ENCODE measurements at regions not wholly inside any gene's neighbourhood (a gene's known extent, or its start where the extent isn't known, plus 50 kb on each side); places are given as distances from the start of the nearest gene placed in this dataset.

DNA sequence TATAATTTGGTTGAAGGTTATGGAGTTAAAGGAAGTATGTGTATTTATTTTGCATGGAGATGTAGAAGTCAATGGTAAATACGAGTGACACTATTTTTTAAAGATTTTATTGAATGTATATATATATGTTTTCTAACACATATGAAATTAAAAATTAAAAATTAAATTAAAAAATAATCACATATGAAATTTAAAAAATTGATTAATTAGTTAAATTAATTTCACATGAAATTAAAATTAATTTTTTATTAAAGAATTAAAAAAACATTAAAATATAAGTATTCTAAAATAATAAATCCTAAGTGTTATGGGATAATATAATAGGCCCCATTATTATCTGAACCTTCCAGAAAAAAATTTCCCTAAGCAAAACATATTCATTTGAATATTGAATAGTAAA, 1163.5 kb downstream of the ARAP2 start:
- no peak for DNase-seq (ENCODE audit: low spot score)

DNA sequence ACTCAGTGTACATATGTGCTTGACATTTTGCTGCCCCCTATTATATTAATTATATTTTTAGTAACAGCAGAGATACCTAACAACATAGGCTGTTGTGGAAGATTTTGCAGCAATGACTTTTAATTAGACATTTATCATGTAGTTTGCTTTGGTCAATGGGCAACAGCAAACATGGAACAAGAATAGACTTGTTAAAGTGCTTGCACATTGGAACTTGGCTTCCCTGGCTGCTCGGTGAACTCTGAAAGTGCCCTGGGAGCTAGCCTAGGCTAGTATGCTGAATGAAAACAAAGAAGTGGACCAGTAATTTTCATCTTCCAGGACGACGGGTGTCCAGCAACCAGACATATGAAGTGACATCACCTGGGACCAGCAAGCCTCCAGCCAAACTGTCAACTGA, 1157.1 kb downstream of the ARAP2 start:
- DNase-seq (ENCODE audit: low spot score) = no peak

DNA sequence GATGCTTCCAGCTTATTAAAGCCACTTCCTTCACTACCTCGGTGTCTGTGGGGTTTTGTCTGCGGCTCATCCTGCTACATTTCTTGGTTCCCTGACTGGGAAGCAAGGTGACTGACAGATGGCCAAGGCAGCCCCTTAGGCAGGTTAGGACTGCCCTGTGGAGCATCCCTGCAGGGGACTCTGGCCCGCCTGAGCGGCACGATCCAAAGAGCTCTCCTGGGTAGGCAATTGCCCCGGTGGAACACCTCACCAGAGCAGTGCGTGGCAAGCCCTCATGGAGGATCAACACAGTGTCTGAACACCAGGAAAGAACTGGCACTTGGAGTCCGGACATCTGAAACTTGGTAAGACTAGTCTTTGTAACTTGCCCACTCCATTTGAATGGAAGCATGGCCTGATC, 1143.4 kb downstream of the ARAP2 start:
- no peak for DNase-seq (ENCODE audit: low spot score)

DNA sequence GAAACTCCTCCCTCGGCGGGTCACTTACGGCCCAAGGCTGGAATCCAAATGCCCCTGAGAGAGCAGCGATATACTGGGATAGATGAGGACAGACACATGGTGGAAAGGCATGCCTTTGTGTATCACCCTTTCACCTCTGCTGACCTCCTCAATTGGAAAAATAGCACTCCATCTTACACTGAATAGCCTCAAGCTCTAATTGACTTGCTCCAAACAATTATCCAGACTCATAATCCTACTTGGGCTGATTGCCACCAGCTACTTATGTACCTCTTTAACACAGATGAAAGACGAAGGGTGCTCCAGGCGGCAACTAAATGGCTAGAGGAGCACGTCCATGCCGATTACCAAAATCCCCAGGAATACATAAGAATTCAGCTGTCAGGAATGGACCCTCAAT, 1142.2 kb downstream of the ARAP2 start:
- DNase-seq (ENCODE audit: low spot score) = no peak

DNA sequence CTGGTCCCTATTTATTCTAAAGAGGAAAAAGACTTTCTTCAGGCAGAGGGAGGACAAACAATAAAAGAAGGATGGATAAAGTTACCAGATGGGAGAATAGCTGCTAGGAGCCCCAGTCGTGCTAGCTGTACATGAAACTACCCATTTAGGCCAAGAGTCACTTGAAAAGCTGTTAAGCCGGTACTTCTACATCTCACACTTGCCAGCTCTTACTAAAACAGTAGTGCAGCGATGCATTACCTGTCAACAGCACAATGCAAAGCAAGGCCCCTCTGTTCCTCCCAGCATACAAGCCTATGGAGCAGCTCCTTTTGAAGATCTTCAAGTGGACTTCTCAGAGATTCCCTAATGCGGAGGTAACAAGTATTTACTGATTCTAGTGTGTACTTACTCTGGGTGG, 1138.8 kb downstream of the ARAP2 start:
- no peak for DNase-seq (ENCODE audit: low spot score)

DNA sequence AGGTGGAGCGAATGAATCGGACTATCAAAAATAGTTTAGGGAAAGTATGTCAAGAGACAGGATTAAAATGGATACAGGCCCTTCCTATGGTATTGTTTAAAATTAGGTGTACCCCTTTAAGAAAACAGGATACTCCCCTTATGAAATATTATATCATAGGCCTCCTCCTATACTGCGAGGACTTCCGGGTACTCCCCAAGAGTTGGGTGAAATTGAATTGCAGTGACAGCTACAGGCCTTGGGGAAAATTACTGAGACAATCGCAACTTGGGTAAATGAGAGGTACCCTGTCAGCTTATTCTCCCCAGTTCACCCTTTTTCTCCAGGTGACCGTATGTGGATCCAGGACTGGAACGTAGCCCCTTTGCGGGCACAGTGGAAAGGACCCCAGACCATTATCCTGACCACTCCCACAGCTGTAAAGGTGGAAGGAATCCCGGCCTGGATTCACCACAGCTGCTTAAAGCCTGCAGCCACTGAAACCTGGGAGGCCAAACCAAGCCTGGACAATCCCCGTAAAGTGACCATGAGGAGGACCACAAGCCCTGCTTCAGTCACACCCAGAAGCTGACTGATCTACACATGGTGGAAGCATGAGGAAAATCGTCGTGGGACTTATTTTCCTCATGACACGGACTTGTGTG, 1138.1 kb downstream of the ARAP2 start:
- DNase-seq (ENCODE audit: low spot score) = no peak

DNA sequence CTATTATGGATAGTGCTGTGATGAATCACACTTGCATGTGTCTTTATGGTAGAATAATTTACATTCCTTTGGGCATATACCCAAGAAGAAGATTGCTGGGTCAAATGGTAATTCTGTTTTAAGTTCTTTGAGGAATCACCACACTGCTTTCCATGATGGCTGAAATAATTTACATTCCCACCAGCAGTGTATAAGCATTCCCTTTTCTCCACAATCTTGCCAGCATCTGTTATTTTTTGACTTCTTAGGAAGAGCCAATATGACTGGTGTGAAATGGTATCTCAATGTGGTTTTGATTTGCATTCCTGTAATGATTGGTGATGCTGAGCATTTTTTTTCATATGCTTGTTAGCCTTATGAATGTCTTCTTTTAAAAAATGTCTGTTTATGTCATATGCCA, 1120.2 kb downstream of the ARAP2 start:
- no peak for DNase-seq (ENCODE audit: low spot score)

DNA sequence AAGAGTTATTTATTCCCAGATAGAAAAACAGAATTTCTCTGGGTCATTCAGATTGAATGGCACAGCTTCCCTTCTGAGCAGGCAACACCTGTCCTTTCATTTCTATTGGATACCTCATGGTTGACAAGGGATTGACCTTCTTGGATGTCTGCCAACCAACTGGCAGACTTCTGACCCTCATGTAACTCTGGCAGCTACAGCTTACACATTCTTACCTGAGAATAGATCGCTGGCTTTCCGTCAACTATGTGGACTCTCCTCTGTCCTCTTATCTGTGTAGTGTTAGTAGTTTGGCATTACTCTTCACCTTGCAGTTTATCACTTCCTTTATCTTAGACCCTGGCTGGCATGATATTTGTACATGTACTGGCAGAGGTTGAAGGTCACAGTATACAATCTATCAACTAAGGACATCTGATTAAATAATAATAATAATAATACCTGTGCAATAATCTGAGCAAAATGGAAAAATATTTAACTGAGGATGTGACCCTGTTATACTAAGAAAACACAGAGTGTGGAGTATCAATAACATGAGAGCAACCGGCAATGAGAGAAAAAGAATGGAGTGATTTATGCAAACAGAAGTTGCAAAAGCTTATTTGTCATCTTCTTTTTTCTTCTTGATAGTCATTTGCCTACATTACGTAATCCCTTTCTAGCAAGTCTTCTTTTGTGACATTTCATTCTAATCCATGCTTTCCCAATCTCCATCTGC, 1118.2 kb downstream of the ARAP2 start:
- no peak for DNase-seq (ENCODE audit: low spot score)

DNA sequence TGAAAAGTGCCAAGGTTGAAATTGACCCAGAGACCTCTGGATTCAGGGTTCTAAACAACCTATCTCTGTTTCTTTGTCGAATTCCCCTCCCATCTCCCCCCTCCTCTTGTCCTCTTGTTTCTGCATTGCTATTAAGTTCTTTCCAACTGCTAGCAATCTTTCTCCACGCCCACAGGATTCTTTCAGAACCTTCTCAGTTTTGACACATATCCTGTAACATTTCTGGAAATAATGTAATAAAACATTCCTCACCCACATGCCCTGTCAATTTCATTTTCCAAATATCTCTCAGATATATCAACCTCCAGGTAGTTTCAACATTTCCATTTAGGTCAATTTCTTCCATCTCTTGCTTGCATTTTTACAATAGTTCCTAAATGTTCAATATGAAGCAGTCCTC, 1105.9 kb downstream of the ARAP2 start:
- no peak for DNase-seq (ENCODE audit: low spot score)

DNA sequence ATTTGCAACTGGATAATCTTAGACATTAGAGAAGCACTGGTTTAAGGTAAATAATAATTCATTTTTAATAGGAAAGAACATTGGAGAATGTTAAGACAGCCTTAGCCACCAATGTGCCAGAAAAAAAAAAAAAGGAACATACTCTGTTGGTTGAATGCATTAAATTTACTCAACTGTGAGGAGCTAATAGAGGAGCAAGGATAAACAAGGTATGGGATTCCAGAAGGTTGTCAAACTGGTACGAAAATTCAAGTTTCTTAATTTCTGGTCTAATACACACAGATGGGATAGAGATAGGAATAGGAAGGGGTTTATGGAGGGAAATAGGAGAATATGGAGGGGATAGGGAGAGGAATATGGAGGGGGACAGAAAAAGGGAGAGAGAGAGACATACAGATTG, 1096.6 kb downstream of the ARAP2 start:
- DNase-seq (ENCODE audit: low spot score) = no peak

DNA sequence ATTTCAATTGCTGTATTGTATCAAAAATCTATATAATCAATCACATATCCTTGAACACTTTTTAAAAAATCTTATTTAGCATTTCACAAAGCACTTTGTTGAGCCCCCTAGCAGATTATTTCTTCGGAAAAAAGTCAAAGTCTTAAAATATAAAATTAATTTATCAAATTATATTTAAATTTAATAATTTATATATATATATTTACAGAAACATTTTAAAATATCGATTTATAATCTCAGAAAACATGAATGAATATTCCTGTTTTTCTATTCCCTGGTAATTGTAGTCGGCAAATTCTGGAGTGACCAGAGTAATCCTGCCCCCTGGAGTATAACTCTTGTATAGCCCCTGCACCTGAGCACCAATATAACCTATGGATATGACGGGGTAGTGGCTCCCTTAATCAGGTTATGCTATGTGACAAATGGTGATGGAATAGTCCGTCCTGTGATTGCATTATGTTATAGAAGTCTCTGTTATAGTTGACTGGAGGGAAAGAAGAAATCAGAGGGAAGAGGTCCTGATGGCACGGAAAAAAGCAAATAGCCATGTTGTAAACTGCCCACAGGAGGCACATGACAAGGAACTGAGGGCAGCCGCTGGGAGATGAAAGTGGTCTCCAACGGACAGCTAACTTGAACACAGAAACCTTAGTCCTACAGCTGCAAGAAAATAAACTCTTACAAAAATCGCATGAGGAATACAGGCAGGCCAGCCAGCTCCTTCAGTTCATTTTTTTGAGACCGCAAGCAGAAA, 1092.3 kb downstream of the ARAP2 start:
- peak; percentile 6 for DNase-seq (ENCODE audit: low spot score)

DNA sequence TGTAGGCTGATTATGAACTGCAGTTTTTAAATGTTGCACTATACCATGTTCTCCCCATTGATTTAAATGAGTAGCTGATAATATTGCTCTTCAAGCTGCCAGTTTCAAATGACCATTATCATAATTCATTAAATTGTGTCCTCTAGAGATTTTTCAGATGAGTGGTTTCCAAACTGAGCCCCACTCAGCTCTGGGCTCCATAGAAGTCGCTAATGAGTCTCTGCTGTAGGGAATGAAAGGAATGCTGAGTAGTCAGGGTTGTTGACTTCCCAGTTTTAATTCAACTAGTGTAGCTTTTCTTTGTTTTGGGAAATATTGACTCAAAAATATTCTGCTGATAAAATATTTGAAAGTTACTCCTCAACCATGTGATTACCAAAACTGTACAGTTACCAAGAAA, 1081.1 kb downstream of the ARAP2 start:
- DNase-seq (ENCODE audit: low spot score) = no peak

DNA sequence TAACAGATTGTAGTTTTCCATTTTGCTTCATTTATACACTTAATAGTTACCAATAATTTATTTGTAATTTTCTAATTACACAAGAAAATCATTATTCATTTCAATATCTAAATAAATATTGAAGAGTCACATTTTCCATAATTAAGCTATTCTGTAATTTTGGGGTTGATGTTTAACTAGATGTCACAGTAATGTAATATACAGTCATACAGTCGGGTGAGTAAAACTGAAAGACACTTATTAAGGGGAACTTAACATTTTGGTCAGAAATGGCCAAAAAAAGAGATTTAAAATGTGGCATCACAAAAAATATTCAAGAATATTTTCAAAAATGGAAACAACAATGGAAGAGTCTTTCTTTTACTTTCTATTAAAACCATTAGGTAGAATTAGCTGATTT, 1080.3 kb downstream of the ARAP2 start:
- DNase-seq (ENCODE audit: low spot score) = no peak

DNA sequence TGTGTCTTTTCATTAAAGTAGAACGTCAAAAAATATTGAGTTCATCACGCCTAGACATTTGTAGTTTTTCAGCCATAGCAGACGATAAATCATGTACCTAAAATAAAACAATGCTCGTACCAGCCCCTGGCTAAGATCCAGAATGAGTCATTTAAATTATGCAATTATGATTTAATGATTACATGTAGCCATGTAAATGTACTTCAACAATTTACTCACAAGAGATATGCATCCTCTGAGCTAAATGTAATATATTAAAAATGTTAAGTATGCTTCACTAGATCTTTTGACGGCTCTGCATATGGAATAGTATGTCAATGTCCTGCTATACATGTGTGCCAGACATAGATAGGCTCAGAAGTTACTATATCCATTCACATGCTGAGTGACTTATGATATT, 1077.8 kb downstream of the ARAP2 start:
- no peak for DNase-seq (ENCODE audit: low spot score)

DNA sequence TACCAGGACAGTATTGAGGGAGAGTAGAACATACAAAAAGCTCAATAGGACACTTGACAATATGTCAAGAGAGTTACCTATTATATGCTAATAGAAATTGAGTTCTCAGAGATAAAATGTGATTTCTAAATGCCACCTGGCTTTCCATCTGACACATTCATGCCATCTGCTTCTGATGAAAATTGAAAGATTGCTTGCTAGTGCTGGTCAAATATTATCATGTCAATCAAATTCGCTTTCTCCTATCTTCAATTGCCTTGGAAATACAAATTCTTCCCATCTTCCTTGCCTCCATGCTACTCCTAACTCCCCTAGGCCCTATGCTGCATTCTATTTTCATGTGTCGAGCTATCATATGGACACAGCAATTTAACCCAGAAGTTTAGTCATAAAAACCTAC, 1076.9 kb downstream of the ARAP2 start:
- no peak for DNase-seq (ENCODE audit: low spot score)

DNA sequence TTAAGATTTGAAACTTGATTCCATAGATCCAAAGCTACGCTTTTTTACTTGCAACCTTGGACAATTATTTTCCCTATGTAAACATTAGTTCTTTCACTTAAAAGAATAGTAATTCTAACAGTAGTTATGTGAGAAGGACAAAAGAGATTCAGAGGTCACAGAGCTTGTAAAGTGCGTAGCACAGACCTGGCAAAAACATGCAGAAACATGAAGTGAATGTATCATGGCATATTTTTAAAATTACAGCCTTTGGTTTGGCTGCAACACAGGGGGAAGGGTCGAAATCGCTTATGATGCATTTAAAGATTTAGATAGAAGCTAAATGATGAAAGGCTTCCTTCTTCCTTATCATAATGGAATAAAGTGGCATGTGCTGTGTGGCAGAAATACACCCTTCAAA, 1068.8 kb downstream of the ARAP2 start:
- DNase-seq (ENCODE audit: low spot score) = no peak

DNA sequence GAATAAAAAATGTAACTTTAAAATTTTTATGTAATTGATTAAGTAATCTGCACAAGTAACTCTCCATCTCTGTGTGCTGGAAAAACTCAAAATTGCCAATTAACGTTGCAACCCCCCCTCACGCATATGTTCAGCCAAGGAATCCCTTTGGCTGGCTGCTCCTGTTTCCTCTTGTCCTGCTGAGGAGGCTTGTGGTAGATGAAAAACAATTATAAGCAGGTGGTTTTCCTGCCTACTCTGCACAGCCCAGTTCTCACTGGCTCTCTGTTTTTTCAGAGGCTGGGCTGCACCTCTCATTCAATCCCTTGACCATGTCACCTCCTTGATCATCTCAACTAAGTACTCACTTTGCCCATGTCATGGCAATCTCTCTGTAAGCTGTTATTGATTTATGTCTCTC, 1068.4 kb downstream of the ARAP2 start:
- DNase-seq (ENCODE audit: low spot score) = no peak

DNA sequence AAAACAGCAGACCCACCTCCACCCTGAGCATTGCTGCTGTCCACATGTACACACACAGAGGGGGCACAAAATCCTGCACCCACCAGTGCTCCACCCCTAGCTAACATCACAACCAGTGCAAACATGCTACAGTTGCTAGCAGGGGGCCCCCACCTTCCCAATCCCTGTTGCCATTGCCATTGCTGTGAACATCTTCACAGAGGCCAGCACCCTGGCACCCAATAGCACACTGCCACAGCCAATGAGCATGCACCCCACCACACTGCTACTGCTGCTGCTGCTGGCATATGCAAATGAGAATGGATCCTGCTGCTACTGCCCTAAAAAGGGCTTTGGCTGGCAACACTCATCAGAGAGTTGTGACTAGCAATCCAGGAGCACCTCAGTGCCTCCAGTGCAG, 1061.9 kb downstream of the ARAP2 start:
- DNase-seq (ENCODE audit: low spot score) = no peak

DNA sequence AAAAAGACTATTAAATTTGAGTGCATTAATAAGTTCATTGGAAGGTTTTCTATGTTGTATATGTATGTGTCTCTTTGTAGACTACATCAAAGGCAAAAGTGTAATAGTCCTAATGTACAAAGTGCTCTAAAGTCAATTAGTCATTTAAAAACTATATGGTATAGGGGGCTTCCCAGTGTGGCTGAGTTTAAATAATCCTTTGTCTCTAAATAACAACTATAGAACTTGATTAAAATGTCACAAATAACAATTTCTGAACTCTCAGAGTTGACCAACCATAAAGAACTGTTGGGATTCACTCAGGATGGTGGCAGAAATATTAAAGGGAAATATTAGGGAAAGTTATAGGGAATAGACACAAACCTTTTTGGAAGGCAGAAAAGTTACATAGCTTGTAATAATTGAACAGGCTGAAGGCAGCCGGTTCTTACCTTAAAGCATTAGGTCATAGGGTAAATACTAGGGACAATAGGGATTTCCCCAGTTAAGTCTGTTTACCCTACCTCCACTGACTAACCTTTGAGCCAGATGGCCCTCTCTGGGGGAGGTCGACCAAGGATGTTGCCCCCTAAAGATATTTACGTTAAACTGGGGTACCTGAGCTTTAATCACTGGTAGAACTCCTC, 1054.2 kb downstream of the ARAP2 start:
- DNase-seq (ENCODE audit: low spot score) = no peak

DNA sequence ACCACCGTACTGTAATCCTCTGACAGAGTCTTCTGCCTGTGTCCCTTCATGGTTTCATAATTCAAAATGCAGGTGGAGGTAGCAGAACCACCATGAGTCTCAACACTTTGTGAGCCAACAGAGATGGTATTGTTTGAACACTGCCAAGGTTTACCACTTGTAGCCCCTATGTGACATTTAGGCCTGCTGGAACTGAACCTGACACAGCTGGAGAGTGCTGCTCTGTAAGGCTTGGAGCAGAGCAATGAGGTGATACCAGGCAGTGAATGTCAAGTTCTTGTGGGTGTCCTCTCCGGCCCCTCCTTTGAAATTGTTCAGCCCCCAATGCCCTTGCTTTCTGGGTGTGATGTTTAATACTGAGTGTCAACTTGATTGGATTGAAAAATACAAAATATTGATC, 1042.9 kb downstream of the ARAP2 start:
- no peak for DNase-seq (ENCODE audit: low spot score)

DNA sequence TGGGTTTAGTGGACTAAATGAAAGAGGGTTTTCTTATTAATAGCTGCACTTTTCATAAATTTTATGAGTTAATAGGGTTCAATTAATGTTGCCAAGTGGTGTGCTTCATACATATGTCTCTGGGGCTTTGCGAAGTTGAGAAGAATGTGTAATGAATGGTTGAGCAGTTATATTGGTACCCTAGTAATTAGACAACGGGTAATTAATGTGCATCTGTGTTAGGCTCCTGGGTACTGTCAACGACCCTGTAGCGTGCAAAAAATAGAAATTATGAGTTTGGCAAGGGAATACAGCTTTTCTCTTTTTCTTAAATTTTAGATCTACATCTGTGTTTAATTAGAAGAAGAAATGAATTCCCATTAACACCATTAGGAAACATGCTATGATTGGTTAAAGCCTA, 1027.7 kb downstream of the ARAP2 start:
- no peak for DNase-seq (ENCODE audit: low spot score)

DNA sequence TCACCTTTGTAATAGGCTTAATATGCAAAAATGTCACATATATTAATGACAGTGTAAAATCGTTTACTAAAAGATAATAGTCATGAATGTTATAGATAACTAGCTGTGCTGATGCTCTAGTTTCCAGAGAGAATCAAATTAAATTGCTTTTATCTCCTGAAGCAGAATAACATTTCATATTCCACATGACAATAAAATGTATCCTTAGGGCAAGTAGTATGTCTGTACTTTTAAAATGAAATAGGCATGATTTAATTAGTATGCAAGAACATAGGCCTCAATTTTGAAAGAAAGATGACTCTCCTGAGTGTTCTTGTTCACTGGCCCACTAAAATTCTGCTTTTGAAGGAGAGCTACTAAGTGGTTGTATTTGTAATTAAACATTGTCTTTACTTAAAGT, 1027.0 kb downstream of the ARAP2 start:
- DNase-seq (ENCODE audit: low spot score) = no peak

DNA sequence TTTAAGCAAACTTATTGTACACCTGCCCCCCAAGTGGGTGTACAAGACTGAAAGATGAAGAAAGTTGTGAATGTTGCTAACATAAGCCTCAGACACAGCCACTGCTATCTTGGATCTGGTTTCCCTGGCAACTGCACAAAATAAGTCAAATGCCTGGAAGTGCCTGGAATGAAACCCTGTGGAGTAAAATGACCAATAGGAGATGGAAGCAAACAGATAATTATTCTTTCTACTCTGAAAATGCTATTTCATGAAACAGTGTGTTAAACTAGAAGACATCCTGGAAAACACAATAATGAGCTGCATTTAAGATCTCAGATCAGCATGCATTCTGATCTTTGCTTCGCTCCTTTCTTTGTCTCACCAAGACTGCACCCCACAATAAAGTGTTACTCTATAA, 1016.0 kb downstream of the ARAP2 start:
- no peak for DNase-seq (ENCODE audit: low spot score)

Data from COLO829 (cell line).